OCI-LY3 (cell line): ENCODE measurements at regions not wholly inside any gene's neighbourhood (a gene's known extent, or its start where the extent isn't known, plus 50 kb on each side); places are given as distances from the start of the nearest gene placed in this dataset.

Experiments used
- CTCF ChIP-seq: fragments of 200-600, 300-600 bp; sonication (generic); IDR thresholded peaks from 2 replicates; pipeline ENCODE4 v1.5.1; 2014; ENCODE audit warnings: antibody characterized with exemption, low read length, low read depth
- EZH2phosphoT487 ChIP-seq: fragments of 200-600 bp; shearing (Covaris generic); IDR thresholded peaks from 2 replicates; pipeline ENCODE4 v1.6.1; 2018; ENCODE audit warnings: antibody characterized with exemption, mixed run types, low read depth

DNA sequence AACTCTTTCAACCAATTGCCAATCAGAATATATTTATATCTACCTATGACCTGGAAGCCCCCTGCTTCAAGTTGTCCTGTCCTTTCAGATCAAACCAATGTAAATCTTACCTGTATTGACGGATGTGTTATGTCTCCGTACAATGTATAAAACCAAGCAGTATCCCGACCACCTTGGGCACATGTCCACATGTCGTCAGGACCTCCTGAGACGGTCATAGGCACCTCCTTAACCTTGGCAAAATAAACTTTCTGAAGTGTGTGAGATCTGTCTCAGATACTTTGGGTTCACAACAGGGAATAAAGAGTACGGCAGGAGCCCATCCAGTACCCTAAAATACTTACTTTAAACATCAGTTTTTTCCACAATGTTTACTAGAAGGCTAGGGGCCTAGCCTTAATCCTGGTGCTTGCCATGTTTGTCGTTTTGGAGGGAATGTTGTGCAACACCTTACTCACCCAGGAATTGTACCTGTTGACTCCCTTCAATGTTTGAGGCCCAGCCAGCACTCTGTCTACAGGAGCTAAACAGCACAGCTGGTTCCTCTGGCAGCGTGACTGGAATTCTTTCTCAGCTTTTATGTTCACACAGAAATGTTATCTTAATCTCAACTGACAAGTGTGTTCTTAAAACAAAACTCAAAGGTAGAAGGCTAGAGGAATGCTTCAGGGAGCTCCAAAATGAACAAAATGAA, 90.8 kb upstream of the USP25 start:
- no peak for TF ChIP-seq CTCF
- no peak for TF ChIP-seq EZH2phosphoT487
